GM12892 (cell line): ENCODE measurements at regions not wholly inside any gene's neighbourhood (a gene's known extent, or its start where the extent isn't known, plus 50 kb on each side); places are given as distances from the start of the nearest gene placed in this dataset.

Source experiments
- POLR2A ChIP-seq: IDR thresholded peaks from 2 replicates; pipeline ENCODE4 v1.6.1; 2011; ENCODE audit warnings: low read depth, low read length, control low read depth
- POLR2AphosphoS5 ChIP-seq: IDR thresholded peaks from 2 replicates; pipeline ENCODE4 v1.6.1; 2011; ENCODE audit warnings: low read depth, low read length, control low read depth

GRCh38 chr5:3330442-3330841, 265.2 kb upstream of the IRX1 start:
- TF ChIP-seq POLR2AphosphoS5 (no peak), POLR2A (no peak)
